Liver (tissue), 8 donors: ENCODE measurements at regions not wholly inside any gene's neighbourhood (a gene's known extent, or its start where the extent isn't known, plus 50 kb on each side); places are given as distances from the start of the nearest gene placed in this dataset.

ENCODE experiments used
- DNase-seq: peaks from one replicate; pipeline ENCODE4 v3.0.0-alpha.2; 2017; ENCODE audit warnings: low spot score
- H3K27ac ChIP-seq, 2 donors: one replicate each; pipeline ENCODE4 v1.7.0; 2013; ENCODE audit warnings: inconsistent platforms in 2 of 2, low read length in 2 of 2, control low read depth in 1 of 2, low read depth in 1 of 2, mild to moderate bottlenecking in 1 of 2
- H3K27me3 ChIP-seq, 4 donors: one replicate each; pipeline versions ENCODE4 v1.6.1 to v1.7.0; 2013; ENCODE audit warnings: low read length in 3 of 4, inconsistent platforms in 1 of 4, mild to moderate bottlenecking in 1 of 4, moderate library complexity in 1 of 4; ENCODE audit not compliant: control insufficient read depth in 4 of 4, insufficient read depth in 4 of 4
- H3K36me3 ChIP-seq, 4 donors: one replicate each; pipeline versions ENCODE4 v1.6.1 to v1.7.0; 2013; ENCODE audit warnings: low read length in 3 of 4, mild to moderate bottlenecking in 3 of 4, low read depth in 1 of 4, moderate library complexity in 1 of 4; ENCODE audit not compliant: control insufficient read depth in 4 of 4, insufficient read depth in 3 of 4
- H3K4me1 ChIP-seq, 4 donors: one replicate each; pipeline versions ENCODE4 v1.6.1 to v1.7.0; 2013; ENCODE audit warnings: low read length in 3 of 4, mild to moderate bottlenecking in 3 of 4, moderate library complexity in 1 of 4; ENCODE audit not compliant: control insufficient read depth in 4 of 4, insufficient read depth in 4 of 4
- H3K4me3 ChIP-seq, 3 donors: one replicate each; pipeline versions ENCODE4 v1.6.1 to v1.7.0; 2013; ENCODE audit warnings: low read length in 3 of 3, control low read depth in 1 of 3, low read depth in 1 of 3, mild to moderate bottlenecking in 1 of 3
- H3K9ac ChIP-seq, 2 donors: one replicate each; pipeline ENCODE4 v1.7.0; 2013; ENCODE audit warnings: low read length in 2 of 2, mild to moderate bottlenecking in 2 of 2, moderate library complexity in 2 of 2, control low read depth in 1 of 2, low read depth in 1 of 2
- H3K9me3 ChIP-seq, 4 donors: one replicate each; pipeline versions ENCODE4 v1.6.1 to v1.7.0; 2013; ENCODE audit warnings: low read length in 3 of 4; ENCODE audit not compliant: control insufficient read depth in 4 of 4
- EGR1 ChIP-seq, 2 donors: IDR thresholded peaks; 2 replicates each; pipeline ENCODE4 v1.6.1; 2016 to 2018; ENCODE audit warnings: antibody characterized with exemption in 2 of 2, low read depth in 2 of 2
- FOXA1 ChIP-seq: IDR thresholded peaks from 2 replicates; pipeline ENCODE4 v1.6.1; 2016; ENCODE audit warnings: antibody characterized with exemption
- FOXA2 ChIP-seq: IDR thresholded peaks from 2 replicates; pipeline ENCODE4 v1.6.1; 2016; ENCODE audit warnings: antibody characterized with exemption
- GABPA ChIP-seq, 2 donors: IDR thresholded peaks in 1 of 2; conservative IDR thresholded peaks in 1 of 2; 2 replicates each; pipeline ENCODE4 v1.6.1; 2016; ENCODE audit warnings: antibody characterized with exemption in 2 of 2, mild to moderate bottlenecking in 1 of 2, moderate library complexity in 1 of 2
- HNF4A ChIP-seq, 2 donors: conservative IDR thresholded peaks; 2 replicates each; pipeline ENCODE4 v1.6.1; 2016; ENCODE audit warnings: antibody characterized with exemption in 2 of 2, mild to moderate bottlenecking in 2 of 2
- HNF4G ChIP-seq: IDR thresholded peaks from 2 replicates; pipeline ENCODE4 v1.6.1; 2016; ENCODE audit warnings: antibody characterized with exemption
- NR2F2 ChIP-seq: IDR thresholded peaks from 2 replicates; pipeline ENCODE4 v1.6.1; 2016; ENCODE audit warnings: antibody characterized with exemption
- RAD21 ChIP-seq, 2 donors: IDR thresholded peaks; 2 replicates each; pipeline ENCODE4 v1.6.1; 2016; ENCODE audit warnings: antibody characterized with exemption in 2 of 2, mild to moderate bottlenecking in 2 of 2
- RXRA ChIP-seq, 2 donors: IDR thresholded peaks; 2 replicates each; pipeline ENCODE4 v1.6.1; 2017 to 2018; ENCODE audit warnings: antibody characterized with exemption in 2 of 2, mild to moderate bottlenecking in 1 of 2
- SP1 ChIP-seq: IDR thresholded peaks from 2 replicates; pipeline ENCODE4 v1.6.1; 2018; ENCODE audit warnings: antibody characterized with exemption, mild to moderate bottlenecking
- YY1 ChIP-seq: IDR thresholded peaks from 2 replicates; pipeline ENCODE4 v1.6.1; 2016; ENCODE audit warnings: antibody characterized with exemption, mild to moderate bottlenecking
- WGBS: extraction: QIAGEN DNeasy Blood & Tissue Kit; methylation state at CpG from one replicate; pipeline ENCODE4 v1.1.7; 2013; 5-methylcytosine and 5-hydroxymethylcytosine counted together
- TF ChIP-seq, protein P1 (sequence below): IDR thresholded peaks from 2 replicates; pipeline ENCODE4 v1.6.1; 2016; ENCODE audit warnings: antibody characterized with exemption
- TF ChIP-seq, protein P2 (sequence below): fragments of 150-350 bp; IDR thresholded peaks from 2 replicates; pipeline ENCODE4 v1.5.1; 2017; ENCODE audit warnings: improper control_type of control experiment, low read depth, low read length; ENCODE audit not compliant: missing input control
- TF ChIP-seq, protein P3 (sequence below): IDR thresholded peaks from 2 replicates; pipeline ENCODE4 v1.6.1; 2016; ENCODE audit warnings: antibody characterized with exemption
- TF ChIP-seq, protein P4 (sequence below): IDR thresholded peaks from 2 replicates; pipeline ENCODE4 v1.6.1; 2016; ENCODE audit warnings: antibody characterized with exemption
- donor health status: healthy.
- donor health status: healthy.
- donor health status: healthy.
- donor health status: healthy.
- donor health status: healthy.

DNA sequence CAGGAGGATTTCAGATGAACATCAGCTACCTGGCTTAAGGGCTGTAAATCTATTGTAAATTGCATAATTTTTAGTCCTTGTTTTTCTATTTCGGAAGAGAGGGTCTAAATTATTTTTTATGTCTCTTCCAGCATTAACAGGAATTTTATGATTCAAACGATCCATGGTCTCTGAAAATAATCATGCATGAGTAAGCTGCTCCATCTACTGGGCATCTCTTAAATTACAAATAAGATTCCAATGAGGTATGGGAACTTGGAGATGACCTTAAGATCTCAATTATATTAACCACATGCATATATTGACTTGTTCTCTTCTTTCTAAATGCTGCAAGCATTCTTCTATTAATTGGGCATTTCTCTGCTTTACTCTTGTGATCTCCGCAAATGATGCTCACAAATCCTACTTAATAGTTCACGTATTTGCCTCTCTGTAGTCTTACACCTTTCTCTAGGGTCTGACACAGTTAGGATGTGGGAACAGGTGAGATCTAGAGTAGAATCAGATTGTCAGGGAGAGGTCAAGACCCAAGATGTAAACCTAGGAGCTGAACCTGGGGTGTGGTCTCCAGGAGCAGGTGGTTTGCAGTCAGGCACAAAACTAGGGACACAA is 86.9 kb downstream of the NUDT12 start:
- H3K36me3 ChIP-seq: no peaks in the 10 kb centered on the region
- H3K9me3 ChIP-seq: no peaks in the 10 kb centered on the region
- no peak overlapping the region for H3K4me3 ChIP-seq
- H3K27ac ChIP-seq: no peak overlapping the region
- no peak for DNase-seq
- WGBS: 34% methylated on average over 4 of the region's 4 CpGs
- H3K4me1 ChIP-seq: no peaks in the 10 kb centered on the region
- TF ChIP-seq, protein P1, sequence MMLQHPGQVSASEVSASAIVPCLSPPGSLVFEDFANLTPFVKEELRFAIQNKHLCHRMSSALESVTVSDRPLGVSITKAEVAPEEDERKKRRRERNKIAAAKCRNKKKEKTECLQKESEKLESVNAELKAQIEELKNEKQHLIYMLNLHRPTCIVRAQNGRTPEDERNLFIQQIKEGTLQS: no peak
- TF ChIP-seq RAD21 (IDR thresholded peaks at IDR 0.05): peak; percentile 92 to 93
- TF ChIP-seq, protein P2, sequence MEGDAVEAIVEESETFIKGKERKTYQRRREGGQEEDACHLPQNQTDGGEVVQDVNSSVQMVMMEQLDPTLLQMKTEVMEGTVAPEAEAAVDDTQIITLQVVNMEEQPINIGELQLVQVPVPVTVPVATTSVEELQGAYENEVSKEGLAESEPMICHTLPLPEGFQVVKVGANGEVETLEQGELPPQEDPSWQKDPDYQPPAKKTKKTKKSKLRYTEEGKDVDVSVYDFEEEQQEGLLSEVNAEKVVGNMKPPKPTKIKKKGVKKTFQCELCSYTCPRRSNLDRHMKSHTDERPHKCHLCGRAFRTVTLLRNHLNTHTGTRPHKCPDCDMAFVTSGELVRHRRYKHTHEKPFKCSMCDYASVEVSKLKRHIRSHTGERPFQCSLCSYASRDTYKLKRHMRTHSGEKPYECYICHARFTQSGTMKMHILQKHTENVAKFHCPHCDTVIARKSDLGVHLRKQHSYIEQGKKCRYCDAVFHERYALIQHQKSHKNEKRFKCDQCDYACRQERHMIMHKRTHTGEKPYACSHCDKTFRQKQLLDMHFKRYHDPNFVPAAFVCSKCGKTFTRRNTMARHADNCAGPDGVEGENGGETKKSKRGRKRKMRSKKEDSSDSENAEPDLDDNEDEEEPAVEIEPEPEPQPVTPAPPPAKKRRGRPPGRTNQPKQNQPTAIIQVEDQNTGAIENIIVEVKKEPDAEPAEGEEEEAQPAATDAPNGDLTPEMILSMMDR: peak; percentile 59
- H3K27me3 ChIP-seq: peaks cover 0 to 4% (median 0%) of the 10 kb centered on the region in 4 donors
- no peak overlapping the region for H3K9ac ChIP-seq

DNA sequence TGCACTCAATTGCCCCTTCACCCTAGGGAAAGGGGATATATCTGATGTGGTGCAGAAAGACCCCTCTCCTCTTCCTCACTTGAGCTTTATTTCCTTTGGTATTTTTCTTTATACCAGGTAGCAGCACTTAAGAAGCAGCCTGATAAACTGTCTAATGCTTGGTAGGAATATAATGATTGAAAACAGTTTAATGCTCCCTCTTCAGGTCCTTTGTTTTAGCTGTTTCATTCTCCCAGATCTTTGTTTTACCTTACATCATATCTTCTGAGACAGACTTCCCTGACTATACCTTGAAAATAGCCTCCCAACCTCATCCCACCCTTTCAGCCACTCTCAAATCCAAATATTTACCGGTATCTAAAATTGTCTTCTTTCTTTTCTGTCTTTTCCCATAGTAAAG is 87.9 kb downstream of the NUDT12 start:
- no peak overlapping the region for H3K27ac ChIP-seq
- no peaks in the 10 kb centered on the region for H3K36me3 ChIP-seq
- no peak for DNase-seq
- no peak overlapping the region for H3K9ac ChIP-seq
- no peaks in the 10 kb centered on the region for H3K4me1 ChIP-seq
- no peak for TF ChIP-seq FOXA2
- TF ChIP-seq SP1: no peak
- no peak for TF ChIP-seq YY1
- TF ChIP-seq FOXA1: no peak
- TF ChIP-seq GABPA (IDR thresholded peaks at IDR 0.05 in 1 of 2, conservative IDR thresholded peaks at IDR 0.05 in 1 of 2): no peak
- no peak for TF ChIP-seq EGR1 (IDR thresholded peaks at IDR 0.05; ENCODE audit: low read depth in 2 of 2)
- TF ChIP-seq NR2F2: no peak
- no peak for TF ChIP-seq HNF4G
- TF ChIP-seq, protein P3, sequence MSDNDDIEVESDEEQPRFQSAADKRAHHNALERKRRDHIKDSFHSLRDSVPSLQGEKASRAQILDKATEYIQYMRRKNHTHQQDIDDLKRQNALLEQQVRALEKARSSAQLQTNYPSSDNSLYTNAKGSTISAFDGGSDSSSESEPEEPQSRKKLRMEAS: no peak
- TF ChIP-seq HNF4A (conservative IDR thresholded peaks at IDR 0.05): no peak
- TF ChIP-seq, protein P4, sequence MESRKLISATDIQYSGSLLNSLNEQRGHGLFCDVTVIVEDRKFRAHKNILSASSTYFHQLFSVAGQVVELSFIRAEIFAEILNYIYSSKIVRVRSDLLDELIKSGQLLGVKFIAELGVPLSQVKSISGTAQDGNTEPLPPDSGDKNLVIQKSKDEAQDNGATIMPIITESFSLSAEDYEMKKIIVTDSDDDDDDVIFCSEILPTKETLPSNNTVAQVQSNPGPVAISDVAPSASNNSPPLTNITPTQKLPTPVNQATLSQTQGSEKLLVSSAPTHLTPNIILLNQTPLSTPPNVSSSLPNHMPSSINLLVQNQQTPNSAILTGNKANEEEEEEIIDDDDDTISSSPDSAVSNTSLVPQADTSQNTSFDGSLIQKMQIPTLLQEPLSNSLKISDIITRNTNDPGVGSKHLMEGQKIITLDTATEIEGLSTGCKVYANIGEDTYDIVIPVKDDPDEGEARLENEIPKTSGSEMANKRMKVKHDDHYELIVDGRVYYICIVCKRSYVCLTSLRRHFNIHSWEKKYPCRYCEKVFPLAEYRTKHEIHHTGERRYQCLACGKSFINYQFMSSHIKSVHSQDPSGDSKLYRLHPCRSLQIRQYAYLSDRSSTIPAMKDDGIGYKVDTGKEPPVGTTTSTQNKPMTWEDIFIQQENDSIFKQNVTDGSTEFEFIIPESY: no peak
- no peaks in the 10 kb centered on the region for H3K9me3 ChIP-seq
- H3K27me3 ChIP-seq: no peaks in the 10 kb centered on the region
- no peak overlapping the region for H3K4me3 ChIP-seq
- WGBS: 90% methylated on average over 1 of the region's 1 CpG

DNA sequence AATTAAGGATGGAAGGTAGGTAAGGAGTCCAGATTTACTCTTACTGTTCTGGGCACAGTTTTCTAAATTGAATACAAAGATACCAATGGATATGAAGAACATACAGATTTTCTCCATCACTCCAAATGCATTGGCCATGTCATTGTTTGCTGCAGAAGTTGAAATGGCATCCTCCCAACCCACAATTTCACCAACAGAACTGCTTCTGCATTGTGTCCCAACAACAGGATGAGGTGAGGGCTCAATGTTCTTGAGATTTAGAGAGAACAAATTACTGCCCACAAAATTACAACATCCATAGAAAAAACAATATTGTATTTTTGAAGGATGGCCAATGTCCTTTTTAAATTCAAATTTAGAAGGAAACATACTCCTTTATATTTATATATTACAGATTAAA is 88.9 kb downstream of the NUDT12 start:
- no peaks in the 10 kb centered on the region for H3K9me3 ChIP-seq
- H3K27ac ChIP-seq: no peak overlapping the region
- DNase-seq: no peak
- no peaks in the 10 kb centered on the region for H3K4me1 ChIP-seq
- no peaks in the 10 kb centered on the region for H3K27me3 ChIP-seq
- TF ChIP-seq RXRA (IDR thresholded peaks at IDR 0.05) (no peak), HNF4A (conservative IDR thresholded peaks at IDR 0.05) (no peak), FOXA1 (no peak), RAD21 (IDR thresholded peaks at IDR 0.05) (no peak), HNF4G (no peak), NR2F2 (no peak), GABPA (IDR thresholded peaks at IDR 0.05 in 1 of 2, conservative IDR thresholded peaks at IDR 0.05 in 1 of 2) (no peak), YY1 (no peak)
- TF ChIP-seq, protein P4: no peak
- H3K4me3 ChIP-seq: no peak overlapping the region
- no peak overlapping the region for H3K9ac ChIP-seq
- no peaks in the 10 kb centered on the region for H3K36me3 ChIP-seq
